CD4-positive, alpha-beta T cell (primary cell): ENCODE measurements at regions not wholly inside any gene's neighbourhood (a gene's known extent, or its start where the extent isn't known, plus 50 kb on each side); places are given as distances from the start of the nearest gene placed in this dataset.

ENCODE experiments used
- ATAC-seq: fragments of 200-7000 bp; cut with Tn5 transposase; one replicate; pipeline ENCODE4 v1.10.0; 2022; ENCODE audit warnings: mild to moderate bottlenecking; ENCODE audit not compliant: poor library complexity
- CTCF ChIA-PET: fragments of 350-600 bp; sonication (Branson Sonifier 250); formaldehyde crosslinking; loops from one replicate; lab custom pipeline; 2021; ENCODE audit warnings: antibody characterized with exemption, inconsistent platforms; lab: Charles Lee
- POLR2A ChIA-PET: fragments of 350-600 bp; sonication (Branson Sonifier 250); formaldehyde crosslinking; loops from one replicate; lab custom pipeline; 2021; ENCODE audit warnings: antibody characterized with exemption, inconsistent platforms; lab: Charles Lee
- DNase-seq, 14 experiments: peaks; one replicate each; pipeline ENCODE4 v3.0.0-alpha.2; 2013 to 2020; ENCODE audit warnings: mixed read lengths in 2 of 14
- H3K27ac ChIP-seq, 2 donors: one replicate each; pipeline versions ENCODE4 v1.5.1 to v1.7.0; 2013; ENCODE audit warnings: low read length in 2 of 2, low read depth in 1 of 2, mild to moderate bottlenecking in 1 of 2
- H3K27me3 ChIP-seq, 2 experiments: 1 replicate in 1 of 2; 2 replicates in 1 of 2; pipeline versions ENCODE4 v1.6.1 to v1.7.0; 2013; ENCODE audit warnings: low read length in 2 of 2, control low read depth in 1 of 2, mild to moderate bottlenecking in 1 of 2, moderate library complexity in 1 of 2; ENCODE audit not compliant: insufficient read depth in 2 of 2, control insufficient read depth in 1 of 2
- H3K36me3 ChIP-seq: one replicate; pipeline ENCODE4 v1.6.1; 2013; ENCODE audit warnings: low read length, control low read depth; ENCODE audit not compliant: insufficient read depth
- H3K4me1 ChIP-seq: one replicate; pipeline ENCODE4 v1.6.1; 2013; ENCODE audit warnings: low read length, control low read depth; ENCODE audit not compliant: insufficient read depth
- H3K4me3 ChIP-seq: one replicate; pipeline ENCODE4 v1.5.1; 2013; ENCODE audit warnings: mild to moderate bottlenecking, low read length, moderate library complexity
- H3K9me3 ChIP-seq, 2 experiments: 1 replicate in 1 of 2; 2 replicates in 1 of 2; pipeline versions ENCODE4 v1.6.1 to v1.7.0; 2013; ENCODE audit warnings: low read length in 2 of 2, mild to moderate bottlenecking in 2 of 2, control low read depth in 1 of 2, moderate library complexity in 1 of 2; ENCODE audit not compliant: control insufficient read depth in 1 of 2, insufficient read depth in 1 of 2
- H3K27ac Mint-ChIP-seq: one replicate; pipeline ENCODE4 v1.8.0; 2020; ENCODE audit warnings: mixed read lengths
- H3K27me3 Mint-ChIP-seq: one replicate; pipeline ENCODE4 v1.8.0; 2021; ENCODE audit warnings: mixed read lengths
- H3K36me3 Mint-ChIP-seq: one replicate; pipeline ENCODE4 v1.8.0; 2021; ENCODE audit warnings: low read depth, mixed read lengths
- H3K4me1 Mint-ChIP-seq: one replicate; pipeline ENCODE4 v1.8.0; 2021; ENCODE audit warnings: low read depth, mixed read lengths
- H3K4me3 Mint-ChIP-seq: one replicate; pipeline ENCODE4 v1.8.0; 2020; ENCODE audit warnings: mild to moderate bottlenecking, mixed read lengths
- H3K9me3 Mint-ChIP-seq: one replicate; pipeline ENCODE4 v1.8.0; 2020; ENCODE audit warnings: mixed read lengths
- CTCF ChIP-seq: fragments of 200-600 bp; IDR thresholded peaks from one replicate; pipeline ENCODE4 v1.8.0; 2022; ENCODE audit warnings: antibody characterized with exemption, mild to moderate bottlenecking
- intact Hi-C, 2 experiments: fragments of 100-400 bp; cut with DNase I in 1 of 2; cut with micrococcal nuclease in 1 of 2; formaldehyde crosslinking; loops; one replicate each; pipeline versions ENCODE4 v1.15.1 to v1.9.0; 2023 to 2025; cut with DNase I, micrococcal nuclease

- peaks cover 27% of the 10 kb centered on the region for H3K4me1 Mint-ChIP-seq
- H3K4me1 ChIP-seq, result peaks cover 21% of the 10 kb centered on the region
- peak overlapping the region; percentile 80 for H3K27ac Mint-ChIP-seq
- H3K9me3 Mint-ChIP-seq, result no peaks in the 10 kb centered on the region
- H3K4me3 ChIP-seq, result no peak overlapping the region
- no peak overlapping the region for H3K27ac ChIP-seq
- DNase-seq (peak; percentile 44 to 84 (median 68)), ATAC-seq (peak; percentile 97)
- ChIA-PET CTCF (interaction anchor here (0.7 to 3.6 kb wide), 21 partner anchors 16 to 194 kb away, joined by 3 to 28 read pairs (median 4); partner anchors contain the start of genes ARL6IP4 and PITPNM2), POLR2A (interaction anchor here (0.7 to 4.8 kb wide), 14 partner anchors 9 to 194 kb away, joined by 3 to 44 read pairs (median 6); partner anchors contain the start of genes ABCB9, MPHOSPH9 and MTRFR)
- H3K27me3 Mint-ChIP-seq, result no peaks in the 10 kb centered on the region
- H3K36me3 ChIP-seq, result no peaks in the 10 kb centered on the region
- no peaks in the 10 kb centered on the region for H3K27me3 ChIP-seq
- TF ChIP-seq CTCF, result peak; percentile 58
- H3K9me3 ChIP-seq, result no peaks in the 10 kb centered on the region
- H3K36me3 Mint-ChIP-seq, result no peaks in the 10 kb centered on the region
- intact Hi-C loops, result loop anchor here (1.0 to 10.0 kb wide), 5 partner anchors 31 to 571 kb away; partner anchors contain the start of gene PITPNM2 (in 2 of the 2)
- H3K4me3 Mint-ChIP-seq, result peak overlapping the region; percentile 42
Observed at GRCh38 chr12:123043536-123044001, 63.1 kb downstream of the ARL6IP4 start.

- H3K4me3 ChIP-seq, result no peak overlapping the region
- no peaks in the 10 kb centered on the region for H3K36me3 Mint-ChIP-seq
- ChIA-PET CTCF (interaction anchor here (0.7 to 3.6 kb wide), 16 partner anchors 10 to 195 kb away, joined by 3 to 28 read pairs (median 4); partner anchors contain the start of gene ARL6IP4), POLR2A (interaction anchor here (0.6 to 4.8 kb wide), 10 partner anchors 10 to 199 kb away, joined by 3 to 44 read pairs (median 10); partner anchors contain the start of genes ABCB9, MPHOSPH9 and MTRFR)
- no peaks in the 10 kb centered on the region for H3K9me3 Mint-ChIP-seq
- H3K27me3 ChIP-seq, result no peaks in the 10 kb centered on the region
- intact Hi-C loops, result loop anchor here (1.0 to 10.0 kb wide), 4 partner anchors 32 to 572 kb away; partner anchors contain the start of gene PITPNM2 (in 2 of the 2)
- no peak for DNase-seq
- H3K27ac Mint-ChIP-seq, result peak overlapping the region; percentile 80
- no peaks in the 10 kb centered on the region for H3K27me3 Mint-ChIP-seq
- no peak overlapping the region for H3K27ac ChIP-seq
- H3K9me3 ChIP-seq, result no peaks in the 10 kb centered on the region
- peaks cover 27% of the 10 kb centered on the region for H3K4me1 Mint-ChIP-seq
- ATAC-seq, result no peak
- no peak overlapping the region for H3K4me3 Mint-ChIP-seq
- H3K4me1 ChIP-seq, result peaks cover 21% of the 10 kb centered on the region
- no peaks in the 10 kb centered on the region for H3K36me3 ChIP-seq
- TF ChIP-seq CTCF, result no peak
Observed at GRCh38 chr12:123042833-123043232, 62.4 kb downstream of the ARL6IP4 start.

GRCh38 chr12:123041811-123042655, 61.6 kb downstream of the ARL6IP4 start:
- no peak overlapping the region for H3K4me3 ChIP-seq
- POLR2A ChIA-PET, result interaction anchor here (0.5 to 4.8 kb wide), 6 partner anchors 34 to 200 kb away, joined by 3 to 44 read pairs (median 14); partner anchors contain the start of genes MPHOSPH9 and MTRFR
- intact Hi-C loops, result loop anchor here (2.0 to 10.0 kb wide), 2 partner anchors 109 to 573 kb away; partner anchors contain the start of gene PITPNM2 (in 2 of the 2)
- CTCF ChIA-PET, result interaction anchor here (2.1 to 3.6 kb wide), 4 partner anchors 33 to 196 kb away, joined by 4 to 28 read pairs (median 12); no protein-coding TSS in a partner anchor
- no peaks in the 10 kb centered on the region for H3K27me3 Mint-ChIP-seq
- H3K27ac Mint-ChIP-seq, result no peak overlapping the region
- H3K9me3 Mint-ChIP-seq, result no peaks in the 10 kb centered on the region
- TF ChIP-seq CTCF, result no peak
- H3K36me3 Mint-ChIP-seq, result no peaks in the 10 kb centered on the region
- H3K36me3 ChIP-seq, result no peaks in the 10 kb centered on the region
- H3K4me3 Mint-ChIP-seq, result no peak overlapping the region
- no peaks in the 10 kb centered on the region for H3K27me3 ChIP-seq
- ATAC-seq, result no peak
- no peak for DNase-seq
- peaks cover 21% of the 10 kb centered on the region for H3K4me1 ChIP-seq
- H3K4me1 Mint-ChIP-seq, result peaks cover 27% of the 10 kb centered on the region
- no peak overlapping the region for H3K27ac ChIP-seq
- H3K9me3 ChIP-seq, result no peaks in the 10 kb centered on the region
